Endothelial cell of umbilical vein (primary cell): ENCODE measurements at regions not wholly inside any gene's neighbourhood (a gene's known extent, or its start where the extent isn't known, plus 50 kb on each side); places are given as distances from the start of the nearest gene placed in this dataset.

Source experiments
- BruUV-seq: library from RNA; stranded (reverse); fragments of 400-500 nt; replicated peaks from 2 replicates; lab custom pipeline; 2021; lab: Mats Ljungman, UMichigan
- CTCF ChIA-PET: fragments of 300-600, 350-600 bp; sonication (Branson Sonifier 250); formaldehyde crosslinking; loops from one replicate; lab custom pipeline; 2021; ENCODE audit warnings: antibody characterized with exemption, inconsistent platforms; lab: Charles Lee
- POLR2A ChIA-PET: fragments of 300-600, 350-600 bp; sonication (Branson Sonifier 250); formaldehyde crosslinking; loops from one replicate; lab custom pipeline; 2021; ENCODE audit warnings: antibody characterized with exemption, inconsistent platforms; lab: Charles Lee
- DNase-seq: peaks from one replicate; pipeline ENCODE4 v3.0.0-alpha.2; 2011; ENCODE audit warnings: low read depth, low spot score
- FAIRE-seq: peaks from 2 replicates; lab custom pipeline; 2011; peaks lifted over from hg19 to GRCh38; lab: Jason Lieb, UNC
- H2AFZ ChIP-seq: 2 replicates; pipeline ENCODE4 v1.6.0; 2012; ENCODE audit warnings: low read depth, low read length, control low read depth, inconsistent platforms
- H3K27ac ChIP-seq: 2 replicates; pipeline ENCODE4 v1.5.1; 2011; ENCODE audit warnings: low read depth, mild to moderate bottlenecking, control low read depth, low read length, moderate library complexity; ENCODE audit not compliant: insufficient read depth
- H3K27me3 ChIP-seq, 2 experiments: 2 replicates each; pipeline versions ENCODE4 v1.6.0 to v1.6.1; 2011; ENCODE audit warnings: low read length in 2 of 2, mixed read lengths in 1 of 2; ENCODE audit not compliant: control insufficient read depth in 2 of 2, insufficient read depth in 2 of 2
- H3K36me3 ChIP-seq, 2 experiments: 2 replicates in 1 of 2; 3 replicates in 1 of 2; pipeline ENCODE4 v1.5.1; 2011; ENCODE audit warnings: low read length in 2 of 2, mild to moderate bottlenecking in 1 of 2, moderate library complexity in 1 of 2; ENCODE audit not compliant: control insufficient read depth in 2 of 2, insufficient read depth in 2 of 2; ENCODE audit errors: extremely low read depth in 1 of 2
- H3K4me1 ChIP-seq: 3 replicates; pipeline ENCODE4 v1.5.1; 2011; ENCODE audit warnings: mild to moderate bottlenecking, low read length; ENCODE audit not compliant: control insufficient read depth, insufficient read depth; ENCODE audit errors: extremely low read depth
- H3K4me2 ChIP-seq: 2 replicates; pipeline ENCODE4 v1.6.1; 2011; ENCODE audit warnings: low read length, control low read depth, mixed read lengths; ENCODE audit not compliant: insufficient read depth
- H3K4me3 ChIP-seq, 3 experiments: fragments of 200-600 bp in 1 of 3; sonication (generic), shearing (Covaris generic) in 1 of 3; replicated peaks in 1 of 3; 2 replicates each; pipeline ENCODE4 v1.5.1; 2011 to 2016; ENCODE audit warnings: control low read depth in 3 of 3, low read length in 3 of 3, mild to moderate bottlenecking in 2 of 3, inconsistent platforms in 1 of 3, low read depth in 1 of 3, moderate library complexity in 1 of 3; ENCODE audit not compliant: insufficient read depth in 1 of 3
- H3K79me2 ChIP-seq: 2 replicates; pipeline ENCODE4 v1.6.0; 2012; ENCODE audit warnings: low read length, inconsistent platforms; ENCODE audit not compliant: control insufficient read depth, insufficient read depth
- H3K9ac ChIP-seq: replicated peaks from 2 replicates; pipeline ENCODE3; 2011; ENCODE audit warnings: low read length, control low read depth; ENCODE audit not compliant: insufficient read depth; ENCODE audit errors: extremely low read depth
- H3K9me1 ChIP-seq: replicated peaks from 3 replicates; pipeline ENCODE4 v1.6.0; 2011; ENCODE audit warnings: mild to moderate bottlenecking, low read length; ENCODE audit not compliant: control insufficient read depth, insufficient read depth; ENCODE audit errors: extremely low read depth
- H3K9me3 ChIP-seq: replicated peaks from 2 replicates; pipeline ENCODE4 v1.5.1; 2012; ENCODE audit warnings: low read length, inconsistent platforms; ENCODE audit not compliant: control insufficient read depth, insufficient read depth
- H4K20me1 ChIP-seq: replicated peaks from 2 replicates; pipeline ENCODE3; 2011; ENCODE audit warnings: mild to moderate bottlenecking, low read length; ENCODE audit not compliant: control insufficient read depth, insufficient read depth; ENCODE audit errors: extremely low read depth
- EZH2 ChIP-seq: IDR thresholded peaks from 2 replicates; pipeline ENCODE4 v1.6.1; 2012; ENCODE audit warnings: borderline replicate concordance, low read depth, mild to moderate bottlenecking, moderate library complexity, low read length, inconsistent platforms; ENCODE audit not compliant: severe bottlenecking
- FOS ChIP-seq: IDR thresholded peaks from 2 replicates; pipeline ENCODE4 v1.6.1; 2011; ENCODE audit warnings: mild to moderate bottlenecking, low read length, moderate library complexity, borderline replicate concordance; ENCODE audit not compliant: insufficient read depth
- GATA2 ChIP-seq: IDR thresholded peaks from 2 replicates; pipeline ENCODE4 v1.7.0; 2011; ENCODE audit warnings: low read depth, mild to moderate bottlenecking, moderate library complexity, mixed read lengths, low read length; ENCODE audit not compliant: insufficient read length, insufficient read depth
- POLR2A ChIP-seq: IDR thresholded peaks from 2 replicates; pipeline ENCODE4 v1.6.1; 2012; ENCODE audit warnings: low read depth, mild to moderate bottlenecking, control low read depth, low read length
- dilution Hi-C: fragments of 300-500 bp; cut with MboI; formaldehyde crosslinking; loops from one replicate; pipeline ENCODE4 v1.15.0; 2019; ENCODE audit warnings: low sequenced_read_pairs; ENCODE audit not compliant: extremely low pct_ligation_motif_present
- intact Hi-C: fragments of 100-400 bp; cut with micrococcal nuclease; formaldehyde crosslinking; loops from one replicate; pipeline ENCODE4 v1.10.0; 2022

DNA sequence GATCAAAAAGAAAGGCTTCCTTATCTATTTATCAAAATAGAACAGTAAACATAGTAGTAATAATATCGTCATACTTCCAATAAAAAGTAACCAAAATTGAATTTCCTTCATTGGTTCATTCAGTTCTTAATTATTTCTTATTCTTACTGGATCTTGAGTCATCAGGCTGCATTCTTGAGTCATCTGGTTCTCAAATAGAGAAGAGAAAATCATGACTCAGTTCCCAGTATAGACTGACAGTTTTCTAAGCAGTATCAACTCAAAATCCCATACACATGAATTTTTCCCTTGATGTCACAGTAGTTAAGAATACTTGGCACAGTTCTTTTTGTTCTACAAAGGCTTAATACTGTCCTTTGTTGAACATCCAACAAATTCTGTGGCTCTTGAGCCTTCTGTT, 626.9 kb upstream of the ADGRL4 start:
- no peaks in the 10 kb centered on the region for H3K9me3 ChIP-seq
- H3K9ac ChIP-seq, result no peak overlapping the region
- no peaks in the 10 kb centered on the region for H3K79me2 ChIP-seq
- peak; percentile 79 for TF ChIP-seq FOS
- TF ChIP-seq EZH2, result no peak
- FAIRE-seq (no peak), DNase-seq (peak; percentile 16)
- no TSS peak for BruUV-seq
- H3K27ac ChIP-seq, result no peak overlapping the region
- ChIA-PET CTCF (no interaction called here), POLR2A (no interaction called here)
- dilution Hi-C loops (no loop called here), intact Hi-C loops (no loop called here)
- no peaks in the 10 kb centered on the region for H3K9me1 ChIP-seq
- H3K27me3 ChIP-seq, result no peaks in the 10 kb centered on the region
- no peak overlapping the region for H3K4me3 ChIP-seq
- no peaks in the 10 kb centered on the region for H3K36me3 ChIP-seq
- H4K20me1 ChIP-seq, result no peaks in the 10 kb centered on the region
- H2AFZ ChIP-seq, result no peak overlapping the region
- no peak overlapping the region for H3K4me2 ChIP-seq
- H3K4me1 ChIP-seq, result no peaks in the 10 kb centered on the region

DNA sequence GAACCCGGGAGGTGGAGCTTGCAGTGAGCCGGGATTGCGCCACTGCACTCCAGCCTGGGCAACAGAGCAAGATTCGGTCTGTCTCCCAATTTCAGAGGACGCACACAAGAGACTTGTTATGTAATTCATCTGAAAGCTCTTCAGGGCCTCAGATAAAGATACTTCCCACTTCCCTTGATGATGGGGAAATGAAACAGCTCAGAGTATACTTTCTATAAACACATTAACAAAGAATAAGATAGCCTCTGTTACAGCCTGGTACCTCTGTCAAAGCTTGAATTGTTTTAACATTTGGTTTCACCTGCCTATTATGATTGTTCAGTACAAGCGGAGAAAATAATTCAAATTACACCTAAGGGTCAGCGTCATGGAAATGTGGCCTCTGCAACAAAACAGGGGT, 622.9 kb upstream of the ADGRL4 start:
- DNase-seq (no peak), FAIRE-seq (no peak)
- Histone ChIP-seq H3K9ac (no peak overlapping the region), H3K4me1 (no peaks in the 10 kb centered on the region), H3K9me3 (no peaks in the 10 kb centered on the region), H3K9me1 (no peaks in the 10 kb centered on the region), H3K79me2 (no peaks in the 10 kb centered on the region), H3K4me2 (no peak overlapping the region), H3K27ac (no peak overlapping the region), H2AFZ (no peak overlapping the region), H3K4me3 (no peak overlapping the region), H4K20me1 (no peaks in the 10 kb centered on the region), H3K36me3 (no peaks in the 10 kb centered on the region), H3K27me3 (no peaks in the 10 kb centered on the region)
- no TSS peak for BruUV-seq
- CTCF ChIA-PET, result no interaction called here
- dilution Hi-C loops (no loop called here), intact Hi-C loops (no loop called here)
- POLR2A ChIA-PET, result no interaction called here
- no peak for TF ChIP-seq POLR2A
- TF ChIP-seq GATA2, result no peak
- no peak for TF ChIP-seq FOS
